ENCODE measurements at regions not wholly inside any gene's neighbourhood (a gene's known extent, or its start where the extent isn't known, plus 50 kb on each side); places are given as distances from the start of the nearest gene placed in this dataset.
"Not testable (repeated sequence)": the region's sequence is repeated elsewhere in the genome, so short reads cannot be mapped to it uniquely, and the experiment has no call there.

DNA sequence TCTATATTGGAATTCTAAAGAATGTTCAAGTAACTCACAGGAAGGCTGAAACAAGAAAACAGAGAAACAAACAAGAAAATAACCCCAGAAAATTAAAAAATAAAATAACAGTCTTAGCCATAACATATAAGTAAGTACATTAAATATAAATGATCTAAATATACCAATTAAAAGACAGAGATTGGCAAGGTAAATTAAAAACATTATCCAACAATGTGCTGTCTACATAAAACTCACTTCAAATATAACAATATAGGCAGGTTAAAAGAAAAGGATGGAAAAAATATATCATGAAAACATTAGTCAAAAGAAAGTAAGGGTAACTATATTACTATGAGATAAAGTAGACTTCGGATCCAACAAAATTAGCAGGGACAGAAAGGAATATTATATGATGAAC, 98.1 kb upstream of the NANOS1 start:
- Histone ChIP-seq H4K20me1 (ENCODE audit: insufficient read depth) (no peaks in the 10 kb centered on the region), H2AFZ (ENCODE audit: low read depth) (no peak overlapping the region), H3K9me3 (peaks cover 12% of the 10 kb centered on the region), H3K4me3 (ENCODE audit: low read depth in 2 of 2, low read length in 1 of 2) (no peak overlapping the region), H3K36me3 (replicated peaks in 1 of 2; ENCODE audit: control insufficient read depth in 1 of 2, insufficient read depth in 2 of 2, low read length in 1 of 2) (no peaks in the 10 kb centered on the region), H3K4me2 (no peak overlapping the region), H3K4me1 (ENCODE audit: control insufficient read depth in 1 of 2, insufficient read depth in 2 of 2, low read depth in 1 of 2, low read length in 1 of 2) (no peaks in the 10 kb centered on the region), H3K9ac (no peak overlapping the region), H3K27ac (ENCODE audit: low read depth in 2 of 2, low read length in 1 of 2) (no peak overlapping the region), H3K27me3 (ENCODE audit: insufficient read depth) (no peaks in the 10 kb centered on the region), H3F3A (replicated peaks; ENCODE audit: insufficient read depth) (no peaks in the 10 kb centered on the region), H3K79me2 (ENCODE audit: insufficient read depth) (no peaks in the 10 kb centered on the region), H3K9me2 (0 out of 2 replicates have a peak, but pooled peaks cover 4% of the 10 kb centered on the region)
- POLR2A ChIA-PET: no interaction called here
- WGBS (ENCODE audit: low lambda C conversion rate): 3% methylated on average over 1 of the region's 1 CpG
- TF ChIP-seq RCOR1 (IDR thresholded peaks at IDR 0.05; ENCODE audit: low read length) (no peak), YY1 (IDR thresholded peaks at IDR 0.05; ENCODE audit: low read depth) (no peak), RFX5 (IDR thresholded peaks at IDR 0.05; ENCODE audit: low read length) (no peak), GATA2 (CRISPR knock-in tag; IDR thresholded peaks at IDR 0.05) (no peak)
- TF ChIP-seq, protein P1, sequence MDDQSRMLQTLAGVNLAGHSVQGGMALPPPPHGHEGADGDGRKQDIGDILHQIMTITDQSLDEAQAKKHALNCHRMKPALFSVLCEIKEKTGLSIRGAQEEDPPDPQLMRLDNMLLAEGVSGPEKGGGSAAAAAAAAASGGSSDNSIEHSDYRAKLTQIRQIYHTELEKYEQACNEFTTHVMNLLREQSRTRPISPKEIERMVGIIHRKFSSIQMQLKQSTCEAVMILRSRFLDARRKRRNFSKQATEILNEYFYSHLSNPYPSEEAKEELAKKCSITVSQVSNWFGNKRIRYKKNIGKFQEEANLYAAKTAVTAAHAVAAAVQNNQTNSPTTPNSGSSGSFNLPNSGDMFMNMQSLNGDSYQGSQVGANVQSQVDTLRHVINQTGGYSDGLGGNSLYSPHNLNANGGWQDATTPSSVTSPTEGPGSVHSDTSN (IDR thresholded peaks at IDR 0.05): no peak
- CTCF ChIA-PET: no interaction called here
- DNase-seq: no peak

DNA sequence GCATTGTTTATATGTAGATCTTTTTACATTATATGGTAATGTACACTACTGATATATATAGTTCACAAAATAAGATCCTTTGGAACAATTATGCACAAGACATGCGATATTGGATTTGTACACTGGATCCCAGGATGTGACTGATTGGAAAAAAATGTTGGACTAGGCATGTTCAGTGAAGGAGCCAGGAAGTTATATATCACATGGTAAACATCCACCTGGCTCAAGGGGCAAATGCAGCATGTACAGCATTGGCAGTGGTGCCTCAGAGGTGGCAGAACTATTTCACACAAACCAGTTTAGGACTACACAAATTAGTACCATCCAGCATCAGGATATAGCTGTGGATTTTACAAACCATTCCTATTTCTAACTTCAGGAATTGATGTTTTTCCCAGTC, 97.4 kb upstream of the NANOS1 start:
- 59% methylated on average over 1 of the region's 1 CpG for WGBS (ENCODE audit: low lambda C conversion rate)
- H3K4me1 ChIP-seq (ENCODE audit: control insufficient read depth in 1 of 2, insufficient read depth in 2 of 2, low read depth in 1 of 2, low read length in 1 of 2); H3K9me2 ChIP-seq; H3K27ac ChIP-seq (ENCODE audit: low read depth in 2 of 2, low read length in 1 of 2); H3K36me3 ChIP-seq (replicated peaks in 1 of 2; ENCODE audit: control insufficient read depth in 1 of 2, insufficient read depth in 2 of 2, low read length in 1 of 2); H3F3A ChIP-seq (replicated peaks; ENCODE audit: insufficient read depth); H3K79me2 ChIP-seq (ENCODE audit: insufficient read depth); H3K4me3 ChIP-seq (ENCODE audit: low read depth in 2 of 2, low read length in 1 of 2); H2AFZ ChIP-seq (ENCODE audit: low read depth); H3K27me3 ChIP-seq (ENCODE audit: insufficient read depth); DNase-seq; H4K20me1 ChIP-seq (ENCODE audit: insufficient read depth); CTCF ChIA-PET; H3K9ac ChIP-seq; POLR2A ChIA-PET; H3K4me2 ChIP-seq: not testable (repeated sequence)
- peaks cover 12% of the 10 kb centered on the region for H3K9me3 ChIP-seq

DNA sequence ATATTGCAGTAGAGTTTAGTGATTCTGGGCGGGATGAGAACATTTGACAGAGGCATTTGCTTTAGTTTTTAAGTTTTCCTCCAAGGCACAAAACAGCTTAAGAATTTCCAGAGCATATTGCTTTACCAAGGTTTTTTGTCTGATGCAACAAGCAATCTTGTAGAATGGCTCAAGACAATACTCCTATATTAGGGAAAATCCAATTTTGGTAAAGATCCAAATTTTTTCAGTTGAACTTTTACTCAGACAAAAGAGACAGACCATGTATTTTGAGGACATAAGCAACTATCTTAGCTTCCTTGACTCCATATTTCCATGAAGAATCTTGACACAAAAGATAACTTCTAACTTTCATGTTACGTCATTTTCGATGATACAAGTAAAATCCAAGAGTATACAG, 92.3 kb upstream of the NANOS1 start:
- TF ChIP-seq, protein P1 (IDR thresholded peaks at IDR 0.05): no peak
- no peak for TF ChIP-seq FOXM1 (IDR thresholded peaks at IDR 0.05; ENCODE audit: low read depth)
- TF ChIP-seq, protein P2, sequence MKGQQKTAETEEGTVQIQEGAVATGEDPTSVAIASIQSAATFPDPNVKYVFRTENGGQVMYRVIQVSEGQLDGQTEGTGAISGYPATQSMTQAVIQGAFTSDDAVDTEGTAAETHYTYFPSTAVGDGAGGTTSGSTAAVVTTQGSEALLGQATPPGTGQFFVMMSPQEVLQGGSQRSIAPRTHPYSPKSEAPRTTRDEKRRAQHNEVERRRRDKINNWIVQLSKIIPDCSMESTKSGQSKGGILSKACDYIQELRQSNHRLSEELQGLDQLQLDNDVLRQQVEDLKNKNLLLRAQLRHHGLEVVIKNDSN (IDR thresholded peaks at IDR 0.05; ENCODE audit: borderline replicate concordance, low read depth): no peak
- TF ChIP-seq NFIC (IDR thresholded peaks at IDR 0.05; ENCODE audit: borderline replicate concordance): no peak
- TF ChIP-seq, protein P3, sequence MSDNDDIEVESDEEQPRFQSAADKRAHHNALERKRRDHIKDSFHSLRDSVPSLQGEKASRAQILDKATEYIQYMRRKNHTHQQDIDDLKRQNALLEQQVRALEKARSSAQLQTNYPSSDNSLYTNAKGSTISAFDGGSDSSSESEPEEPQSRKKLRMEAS (IDR thresholded peaks at IDR 0.05; ENCODE audit: low read depth): no peak
- TF ChIP-seq RXRA (IDR thresholded peaks at IDR 0.05; ENCODE audit: borderline replicate concordance, low read depth): no peak
- TF ChIP-seq SIN3A (IDR thresholded peaks at IDR 0.05; ENCODE audit: borderline replicate concordance, low read depth, low read length): no peak
- TF ChIP-seq TEAD4 (IDR thresholded peaks at IDR 0.05; ENCODE audit: borderline replicate concordance, insufficient read depth): no peak
- TF ChIP-seq MEF2A (IDR thresholded peaks at IDR 0.05; ENCODE audit: borderline replicate concordance, low read depth): no peak
- TF ChIP-seq RAD21 (IDR thresholded peaks at IDR 0.05; ENCODE audit: low read length): no peak
- TF ChIP-seq YY1 (IDR thresholded peaks at IDR 0.05; ENCODE audit: low read depth): no peak

More for the DNA sequence above, 92.3 kb upstream of the NANOS1 start:
- H3K27ac ChIP-seq (ENCODE audit: low read depth in 2 of 2, low read length in 1 of 2): no peak overlapping the region
- H3F3A ChIP-seq (replicated peaks; ENCODE audit: insufficient read depth): no peaks in the 10 kb centered on the region
- no peaks in the 10 kb centered on the region for H3K9me3 ChIP-seq
- WGBS (ENCODE audit: low lambda C conversion rate): 64% methylated on average over 3 of the region's 3 CpGs
- no peak overlapping the region for H2AFZ ChIP-seq (ENCODE audit: low read depth)
- no peaks in the 10 kb centered on the region for H3K27me3 ChIP-seq (ENCODE audit: insufficient read depth)
- DNase-seq: no peak
- H4K20me1 ChIP-seq (ENCODE audit: insufficient read depth): no peaks in the 10 kb centered on the region
- 0 out of 2 replicates have a peak, but pooled peaks cover 4% of the 10 kb centered on the region for H3K9me2 ChIP-seq
- H3K4me1 ChIP-seq (ENCODE audit: control insufficient read depth in 1 of 2, insufficient read depth in 2 of 2, low read depth in 1 of 2, low read length in 1 of 2): no peaks in the 10 kb centered on the region
- H3K79me2 ChIP-seq (ENCODE audit: insufficient read depth): no peaks in the 10 kb centered on the region
- H3K4me3 ChIP-seq (ENCODE audit: low read depth in 2 of 2, low read length in 1 of 2): no peak overlapping the region
- ChIA-PET POLR2A (no interaction called here), CTCF (no interaction called here)
- no peak overlapping the region for H3K9ac ChIP-seq
- no peak overlapping the region for H3K4me2 ChIP-seq
- no peaks in the 10 kb centered on the region for H3K36me3 ChIP-seq (replicated peaks in 1 of 2; ENCODE audit: control insufficient read depth in 1 of 2, insufficient read depth in 2 of 2, low read length in 1 of 2)
